ENCODE measurements at regions not wholly inside any gene's neighbourhood (a gene's known extent, or its start where the extent isn't known, plus 50 kb on each side); places are given as distances from the start of the nearest gene placed in this dataset.
"Not testable (repeated sequence)": the region's sequence is repeated elsewhere in the genome, so short reads cannot be mapped to it uniquely, and the experiment has no call there.

DNA sequence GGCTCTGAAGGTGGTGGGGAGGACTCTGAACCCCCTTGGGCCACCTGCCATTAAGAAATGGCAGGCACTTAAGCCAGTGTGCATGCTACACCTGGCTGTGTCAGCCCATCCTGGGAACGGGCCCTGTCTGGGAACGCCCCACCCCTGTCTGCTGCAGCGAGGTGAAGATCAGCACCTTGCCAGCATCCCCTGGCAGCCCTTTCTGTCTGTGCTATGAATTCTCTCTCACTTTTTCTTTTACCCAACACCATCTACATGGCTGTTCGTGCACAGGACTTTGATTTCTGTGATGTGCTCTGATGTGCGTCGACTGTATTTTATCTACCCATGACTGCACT is 452.9 kb upstream of the B3GAT1 start:
- DNase-seq = no peak

DNA sequence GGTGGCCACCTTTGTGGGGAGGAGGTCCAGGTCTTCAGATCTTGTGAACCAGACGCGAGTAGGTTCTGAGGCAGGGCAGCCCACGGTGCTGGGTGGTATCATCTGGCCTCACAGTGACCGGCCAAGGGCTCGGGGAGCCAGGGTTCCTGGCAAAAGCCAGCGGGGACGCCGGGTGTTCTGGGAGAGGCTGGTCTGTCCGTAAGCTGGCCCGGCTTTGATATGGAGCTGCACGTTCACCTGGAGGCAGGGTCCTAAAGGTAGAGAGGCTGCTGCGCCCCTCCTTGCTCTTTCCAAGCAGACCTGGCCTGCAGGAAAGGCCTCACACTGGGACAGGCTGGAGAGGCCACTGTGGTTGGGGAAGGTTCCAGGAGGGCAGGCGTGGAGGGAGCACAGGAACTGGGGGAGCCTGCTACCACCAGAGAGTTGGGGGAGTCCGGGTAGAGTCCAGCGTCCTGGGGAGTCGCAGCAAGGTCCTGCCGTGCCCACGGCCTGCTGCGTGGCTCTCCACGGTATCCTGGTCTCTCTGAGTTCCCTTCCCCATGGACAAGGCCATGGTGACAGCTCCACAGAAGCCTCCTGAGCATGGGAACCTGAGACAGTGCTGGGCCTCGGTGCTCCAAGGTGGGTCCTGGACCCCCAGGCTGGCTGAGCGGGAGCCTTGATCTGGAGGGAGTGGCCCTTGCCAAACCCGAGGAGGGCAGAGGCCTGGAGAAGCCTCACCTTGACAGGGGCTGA is 452.4 kb upstream of the B3GAT1 start:
- no peak for DNase-seq

DNA sequence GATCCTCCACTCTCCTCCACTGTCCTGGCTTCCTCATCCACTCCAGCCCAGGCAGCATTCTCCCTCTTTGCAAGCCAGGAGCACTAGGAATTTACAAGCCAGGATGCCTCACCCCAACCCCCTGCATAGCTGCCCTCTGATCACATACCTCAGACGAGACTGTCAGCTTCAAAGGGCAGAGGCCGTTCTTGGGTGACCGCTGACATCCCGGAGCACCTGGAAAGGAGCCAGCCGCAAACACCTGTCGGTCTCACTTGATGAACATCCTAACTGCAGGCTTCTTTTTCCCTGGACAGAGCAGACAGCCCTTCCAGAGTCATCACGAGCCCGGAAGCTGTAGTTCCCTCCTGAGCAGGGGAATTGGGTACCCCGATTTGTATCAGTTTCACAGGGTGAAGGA is 451.3 kb upstream of the B3GAT1 start:
- no peak for DNase-seq

DNA sequence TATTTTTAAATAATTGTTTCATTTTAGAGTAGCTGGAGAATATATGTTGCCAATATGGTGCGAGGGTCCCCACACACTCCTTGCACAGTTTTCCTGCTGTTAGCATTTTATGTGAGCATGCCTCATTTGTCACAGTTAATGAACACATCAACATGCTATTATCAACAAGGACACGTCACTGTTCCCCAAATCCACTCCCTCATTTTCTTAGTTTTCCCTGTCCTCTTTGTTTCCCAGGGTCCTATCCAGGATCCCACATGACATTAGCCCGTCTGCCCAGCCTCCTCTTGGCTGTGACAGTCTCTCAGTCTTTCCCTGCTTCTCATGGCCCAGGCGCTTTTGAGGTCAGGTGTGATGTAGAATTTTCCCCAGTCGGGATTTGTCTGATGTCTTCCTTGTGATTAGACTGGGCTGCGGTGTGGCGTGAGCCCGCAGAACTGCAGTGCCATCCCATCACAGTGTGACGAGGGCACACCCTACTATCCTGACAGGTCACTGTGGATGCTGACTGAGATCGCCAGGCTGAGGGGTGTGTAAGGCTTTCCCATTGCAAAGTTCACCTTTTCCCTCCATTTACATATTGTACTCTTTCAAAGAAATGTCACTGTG is 450.6 kb upstream of the B3GAT1 start:
- no peak for DNase-seq

DNA sequence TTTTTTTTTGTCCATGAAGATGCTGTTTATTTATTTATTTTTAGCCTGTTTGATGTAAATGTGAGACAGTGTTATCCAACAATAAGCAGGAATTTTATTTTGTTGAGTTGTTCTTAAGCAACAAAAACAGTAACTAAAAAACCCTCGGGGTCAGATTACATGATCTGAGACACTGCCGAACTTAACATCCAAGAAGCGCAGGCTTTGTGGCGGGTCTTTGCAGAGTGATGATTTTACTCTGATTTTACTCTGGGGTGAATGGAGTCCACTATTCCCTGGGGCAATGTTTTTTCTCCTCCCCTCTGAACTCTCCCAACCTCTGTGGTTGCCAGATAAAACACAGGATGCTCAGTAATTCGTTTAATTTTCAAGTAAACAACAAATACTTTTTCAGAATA is 450.1 kb upstream of the B3GAT1 start:
- no peak for DNase-seq

DNA sequence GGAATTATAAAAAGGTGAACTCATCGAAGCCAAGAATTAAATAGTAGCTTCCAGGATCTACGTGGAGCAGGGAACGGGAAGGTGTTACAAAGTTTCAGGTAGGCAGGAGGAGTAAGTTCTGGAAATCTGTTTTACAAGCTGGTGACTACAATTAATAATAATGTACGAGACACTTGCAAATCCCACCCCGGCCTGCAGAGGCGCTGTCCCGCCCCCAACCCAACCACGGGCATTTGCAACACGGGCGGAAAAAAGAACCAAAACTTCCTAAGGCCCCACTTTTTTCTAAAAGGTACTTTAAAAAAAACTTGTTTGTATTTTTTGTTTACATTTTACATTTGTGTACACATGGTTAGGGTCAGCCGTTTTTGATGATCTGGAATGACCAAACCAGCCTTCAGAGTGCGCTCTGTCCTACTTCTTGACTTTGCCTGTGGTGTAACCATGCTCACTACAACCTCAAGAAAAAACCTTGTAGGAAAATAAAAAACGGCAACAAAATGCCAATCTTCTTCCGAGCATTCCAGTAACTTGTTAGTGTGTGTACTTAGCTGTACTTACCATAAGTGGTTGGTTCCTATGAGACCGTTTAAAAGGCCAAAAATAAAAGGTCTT is 449.6 kb upstream of the B3GAT1 start:
- no peak for DNase-seq

DNA sequence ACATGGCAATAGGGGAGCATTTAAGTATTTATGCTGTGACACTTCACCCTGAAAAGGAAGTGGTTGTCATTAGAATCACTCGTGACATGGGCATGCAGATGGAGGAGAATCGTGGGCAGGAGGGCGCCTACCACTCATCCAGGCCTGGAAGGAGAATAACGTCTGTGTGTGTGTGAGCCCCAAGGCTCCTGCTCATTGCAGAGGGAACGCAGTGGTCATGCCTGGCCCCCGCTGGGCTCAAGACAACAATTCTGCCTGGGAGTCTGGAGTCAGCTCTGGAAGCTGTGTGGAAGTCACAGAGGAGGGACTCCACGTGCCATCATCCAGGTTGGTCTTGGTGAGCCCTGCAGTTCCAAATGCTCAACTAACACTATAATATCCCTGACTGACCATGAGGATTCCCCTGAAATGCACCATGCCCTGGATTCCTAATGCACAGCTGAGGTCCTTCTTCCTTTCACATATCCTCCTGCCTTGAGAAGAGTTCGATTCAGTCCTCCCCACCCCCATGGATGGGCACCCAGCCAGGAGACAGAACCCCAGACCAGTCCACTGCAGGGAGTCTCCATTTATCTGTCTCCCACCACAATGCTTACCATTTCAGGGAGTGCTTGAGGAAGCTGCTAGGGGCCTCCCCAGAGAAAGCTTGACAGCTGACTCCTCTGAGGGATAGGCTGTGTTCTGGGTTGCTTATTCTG is 446.9 kb upstream of the B3GAT1 start:
- no peak for DNase-seq

DNA sequence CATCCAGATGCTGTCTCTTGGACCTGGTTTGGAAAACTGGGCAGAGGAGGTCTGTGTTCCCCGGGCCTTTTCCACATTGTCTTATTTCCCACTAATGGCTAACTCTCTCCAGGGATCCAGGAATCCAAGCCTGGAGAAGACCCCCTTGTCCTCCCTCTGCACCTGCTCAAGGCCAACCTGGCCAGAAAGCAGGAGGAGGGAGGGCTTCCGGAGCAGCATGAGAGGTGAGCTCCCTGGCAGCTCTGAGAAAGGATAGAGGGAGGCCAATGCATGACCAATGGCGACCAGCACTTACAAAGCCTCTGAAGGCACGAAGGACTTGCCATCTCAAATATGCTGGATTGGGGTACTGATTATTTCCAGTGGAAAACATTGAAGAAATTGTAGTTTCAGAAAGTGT is 445.0 kb upstream of the B3GAT1 start:
- DNase-seq = no peak

DNA sequence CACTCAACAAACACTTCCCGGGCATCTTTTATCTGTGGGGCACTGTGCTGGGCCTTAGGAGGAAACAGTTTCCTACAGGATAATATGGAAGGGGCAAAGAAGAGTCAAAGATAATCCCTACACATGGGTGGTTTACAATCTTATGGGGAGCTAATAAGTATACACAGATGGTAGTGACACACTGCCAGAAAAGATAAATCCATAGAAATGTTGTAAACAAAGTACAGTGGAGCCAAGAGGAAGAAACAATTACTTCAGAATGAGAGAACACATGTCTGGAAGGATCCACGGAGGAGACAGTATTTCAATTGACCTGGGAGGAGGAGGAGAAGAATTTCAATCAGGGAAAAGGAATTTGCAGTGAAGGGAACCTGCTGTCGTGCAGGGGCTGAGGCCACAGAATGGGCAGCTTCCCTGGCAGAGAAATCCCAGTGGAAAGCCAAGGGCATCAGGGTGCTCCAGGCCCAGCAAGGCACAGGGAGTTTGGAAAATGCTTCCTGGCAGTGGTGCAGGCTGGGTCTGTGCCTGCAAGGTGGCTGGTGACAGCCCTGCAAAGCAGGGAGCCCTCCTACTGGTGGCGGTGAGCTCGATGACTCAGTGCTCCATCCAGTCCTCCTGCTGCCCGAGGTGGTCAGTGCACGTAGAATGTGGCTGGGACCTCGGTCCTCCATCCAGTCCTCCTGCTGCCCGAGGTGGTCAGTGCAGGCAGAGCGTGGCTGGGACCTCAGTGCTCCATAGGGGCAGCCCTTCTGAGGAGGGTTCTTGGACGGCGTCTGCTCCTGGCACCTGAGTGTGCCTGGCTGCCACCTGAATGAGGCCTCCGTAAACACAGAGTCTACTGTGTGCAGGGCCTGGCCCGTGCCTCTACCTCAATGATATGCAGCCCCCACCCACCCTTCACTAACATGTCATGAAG is 444.3 kb upstream of the B3GAT1 start:
- no peak for DNase-seq

DNA sequence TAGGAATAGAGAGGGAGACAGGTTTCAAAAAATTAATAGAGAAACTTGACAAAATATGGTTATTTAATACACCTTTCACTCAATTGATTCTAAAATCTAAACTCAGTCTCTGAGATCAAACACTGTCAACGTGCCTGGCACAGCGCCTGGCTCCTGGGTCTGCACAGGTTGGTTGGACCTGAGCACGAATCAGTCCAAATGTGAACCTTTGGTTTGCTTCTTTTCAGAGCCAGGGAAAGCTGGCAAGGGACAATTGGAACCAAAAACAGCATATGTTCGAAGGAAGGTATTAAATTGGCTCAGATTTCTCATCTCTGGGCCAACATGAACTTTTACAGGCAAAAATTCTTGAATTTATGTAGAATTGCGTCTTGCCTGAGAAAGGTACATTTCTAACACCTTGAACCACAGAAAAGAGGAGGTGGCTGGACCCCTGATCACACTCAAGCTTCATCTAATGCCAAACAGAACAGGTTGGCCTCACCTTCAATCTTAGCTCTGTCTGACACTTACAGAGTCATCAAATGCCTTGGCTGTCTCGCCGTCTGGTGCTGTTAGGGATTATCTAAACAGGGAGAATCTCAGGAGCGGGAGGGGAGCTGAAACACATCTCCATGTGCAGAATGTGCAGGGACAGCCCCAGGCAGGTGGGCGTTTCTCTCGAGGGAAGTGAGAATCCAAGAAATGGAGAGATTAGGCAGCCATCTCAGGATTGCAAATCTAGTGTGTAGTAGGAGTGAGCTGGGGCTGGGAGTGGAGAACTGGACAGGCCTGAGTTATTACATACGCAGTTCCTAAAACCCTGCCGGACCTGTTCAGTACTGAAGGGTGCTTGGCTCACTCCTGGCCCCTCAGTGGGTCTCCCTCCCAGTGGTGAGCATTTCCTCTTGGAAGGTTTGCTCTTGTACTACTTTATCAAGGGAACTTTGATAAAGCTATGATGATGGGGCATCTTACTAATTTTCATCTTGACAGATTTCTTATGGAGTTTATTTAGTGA is 442.2 kb upstream of the B3GAT1 start:
- no peak for DNase-seq

DNA sequence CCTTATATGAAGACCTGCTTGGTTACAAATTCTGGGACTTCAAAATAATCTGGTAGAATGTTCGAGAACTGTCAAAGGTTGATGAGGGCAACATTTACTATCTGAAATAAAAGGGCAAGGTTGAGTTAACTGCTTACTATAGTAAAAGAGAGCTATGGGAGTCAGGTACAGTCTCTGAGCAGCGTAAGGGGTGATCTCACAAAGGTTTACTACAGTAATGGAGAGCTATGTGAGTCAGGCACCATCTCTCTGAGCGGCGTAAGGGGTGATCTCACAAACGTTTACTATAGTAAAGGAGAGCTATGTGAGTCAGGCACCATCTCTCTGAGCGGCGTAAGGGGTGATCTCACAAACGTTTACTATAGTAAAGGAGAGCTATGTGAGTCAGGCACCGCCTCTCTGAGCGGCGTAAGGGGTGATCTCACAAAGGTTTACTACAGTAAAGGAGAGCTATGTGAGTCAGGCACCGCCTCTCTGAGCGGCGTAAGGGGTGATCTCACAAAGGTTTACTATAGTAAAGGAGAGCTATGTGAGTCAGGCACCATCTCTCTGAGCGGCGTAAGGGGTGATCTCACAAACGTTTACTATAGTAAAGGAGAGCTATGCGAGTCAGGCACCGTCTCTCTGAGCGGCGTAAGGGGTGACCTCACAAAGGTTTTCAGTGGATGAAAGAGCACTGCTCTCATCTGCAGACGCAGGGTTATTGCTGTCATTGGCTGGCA is 439.6 kb upstream of the B3GAT1 start:
- DNase-seq = not testable (repeated sequence)

DNA sequence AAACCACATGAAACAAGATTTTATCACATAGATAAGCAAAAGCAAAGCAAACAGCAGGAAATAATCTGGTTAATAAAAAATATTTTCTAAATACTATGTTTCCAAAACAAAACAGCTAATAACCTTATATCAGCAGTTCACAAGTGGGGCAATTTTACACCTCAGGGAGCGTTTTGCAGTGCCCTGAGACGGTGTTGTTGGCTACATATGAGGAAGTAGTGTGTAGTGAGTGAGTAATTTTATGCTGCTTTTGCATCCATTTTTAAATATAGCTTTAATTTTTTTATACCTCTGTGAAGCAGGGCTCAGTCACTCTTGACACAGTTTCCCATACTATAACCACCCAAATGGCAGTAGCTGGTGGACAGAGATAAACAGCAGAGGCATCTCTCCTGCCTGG is 438.5 kb upstream of the B3GAT1 start:
- no peak for DNase-seq

DNA sequence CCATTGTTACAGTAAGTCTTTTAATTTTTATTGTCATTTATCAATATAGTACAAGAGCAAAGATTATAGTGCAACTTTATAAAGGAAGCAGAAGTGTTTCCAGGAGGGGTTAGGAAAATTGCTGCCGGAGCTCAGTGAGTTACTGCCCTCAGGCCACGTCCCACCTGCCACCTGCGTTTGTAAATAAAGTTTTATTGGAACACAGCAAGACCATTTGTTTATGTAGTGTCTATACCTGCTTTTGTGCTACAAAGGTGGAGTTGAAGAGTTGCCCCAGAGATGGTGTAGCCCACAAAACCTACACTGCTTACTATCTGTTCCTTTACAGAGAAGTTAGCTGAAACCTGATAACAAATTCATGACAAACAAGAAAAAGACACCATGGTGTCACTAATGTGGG is 437.8 kb upstream of the B3GAT1 start:
- DNase-seq = no peak

DNA sequence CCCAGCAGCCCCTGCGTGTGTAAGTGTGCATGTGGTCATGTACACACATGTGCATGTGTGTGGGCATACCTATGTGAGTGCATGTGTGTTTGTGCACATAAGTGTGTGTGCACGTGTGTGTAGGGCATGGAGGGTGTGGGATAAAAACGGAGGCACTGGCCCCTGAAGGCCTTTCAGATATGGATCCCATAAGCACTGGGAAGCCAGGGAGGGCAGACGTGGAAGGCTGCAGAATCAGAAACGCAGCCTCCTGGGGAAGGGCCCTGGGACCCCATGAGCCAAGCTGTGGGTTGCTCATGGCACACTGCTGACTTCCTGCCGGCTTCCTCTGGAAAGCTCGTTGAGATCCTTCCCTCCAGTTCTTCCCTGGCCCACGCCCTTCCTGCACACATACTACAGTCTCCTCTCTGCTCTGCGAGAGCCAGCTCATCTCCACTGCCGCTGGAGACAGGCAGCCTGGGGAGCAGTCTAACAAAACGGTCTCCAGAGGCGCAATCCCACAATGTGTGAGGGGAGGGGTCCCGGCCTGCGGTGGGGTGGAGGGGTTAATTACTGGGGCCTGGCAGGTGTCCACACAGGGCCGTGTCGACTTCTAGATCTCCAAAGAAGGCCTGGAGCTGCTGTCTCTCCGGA is 435.2 kb upstream of the B3GAT1 start:
- DNase-seq = no peak

DNA sequence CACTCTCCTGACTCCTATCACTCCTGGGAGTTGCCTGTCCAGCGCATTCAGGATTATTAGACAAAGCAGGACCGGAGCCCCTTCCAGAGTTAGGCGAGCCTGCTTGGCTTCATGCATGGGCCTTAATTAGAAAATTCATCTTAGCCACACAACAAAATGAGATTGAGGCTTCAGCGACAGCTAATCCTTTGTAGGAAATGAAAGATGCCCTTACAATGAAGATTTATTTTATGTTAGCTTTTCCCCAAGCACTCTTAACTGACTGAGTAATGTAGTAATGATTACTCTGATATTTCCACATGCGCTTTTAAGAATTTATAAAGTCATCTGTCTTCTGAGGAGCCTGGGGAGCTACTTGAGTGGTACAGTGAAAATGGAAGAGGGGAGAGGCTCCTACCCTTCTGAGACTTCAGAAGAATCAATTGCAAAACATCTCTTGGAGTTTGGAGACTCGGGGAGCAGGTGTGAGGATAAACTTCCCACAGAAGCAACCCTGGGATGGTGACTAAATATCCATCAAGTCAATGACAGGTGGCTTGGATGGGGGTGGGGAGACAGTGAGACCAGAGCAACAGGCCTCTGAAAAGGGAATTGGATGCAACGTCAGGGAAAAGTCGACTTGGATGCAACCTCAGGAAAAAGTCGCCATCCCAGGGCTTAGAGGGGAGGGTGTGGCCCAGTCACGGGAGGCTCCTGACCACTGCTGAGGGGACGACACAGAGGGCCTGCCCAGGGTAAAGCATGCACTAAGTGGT is 434.5 kb upstream of the B3GAT1 start:
- DNase-seq = no peak

DNA sequence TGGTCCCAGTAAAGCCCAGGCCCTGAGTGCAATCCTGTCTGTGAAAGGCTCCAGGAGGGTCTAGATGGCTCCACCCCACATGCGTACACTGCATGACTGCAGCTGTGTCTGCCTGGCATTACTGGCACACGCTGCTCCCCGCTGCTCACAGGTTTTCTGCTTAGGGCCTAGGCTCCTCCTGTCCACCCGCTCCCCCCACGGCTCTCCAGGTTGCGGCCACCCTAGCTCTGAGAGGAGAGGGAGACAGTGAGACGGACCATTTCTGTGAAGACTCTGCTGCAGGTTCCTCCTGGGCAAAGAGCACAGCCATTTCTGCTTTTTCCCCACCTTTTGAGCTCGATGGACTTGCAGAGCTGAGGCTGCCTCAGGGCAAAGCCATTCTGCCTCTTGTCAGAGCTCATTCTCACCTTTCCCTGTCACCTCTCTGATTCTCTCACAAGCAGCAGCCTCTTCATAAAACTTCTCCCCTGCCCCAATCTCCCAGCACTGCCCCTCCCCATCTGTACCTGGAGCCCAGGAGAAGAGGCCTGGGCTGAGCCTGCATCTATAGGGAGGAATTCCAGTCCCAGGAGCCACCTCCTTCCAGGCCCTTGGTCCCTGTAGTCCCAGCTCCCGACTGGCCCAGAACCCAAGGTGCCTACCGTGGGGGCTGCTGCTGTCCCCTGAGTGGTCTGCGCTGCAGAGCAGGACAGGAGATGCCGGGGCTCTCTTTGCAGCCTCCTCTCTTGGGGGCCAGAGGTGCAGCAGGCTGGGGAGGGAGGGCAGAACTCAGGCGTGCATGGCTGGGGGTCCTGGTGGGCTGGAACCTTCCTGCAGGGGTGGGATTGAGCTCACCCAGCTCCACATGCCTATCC is 433.7 kb upstream of the B3GAT1 start:
- DNase-seq = no peak

DNA sequence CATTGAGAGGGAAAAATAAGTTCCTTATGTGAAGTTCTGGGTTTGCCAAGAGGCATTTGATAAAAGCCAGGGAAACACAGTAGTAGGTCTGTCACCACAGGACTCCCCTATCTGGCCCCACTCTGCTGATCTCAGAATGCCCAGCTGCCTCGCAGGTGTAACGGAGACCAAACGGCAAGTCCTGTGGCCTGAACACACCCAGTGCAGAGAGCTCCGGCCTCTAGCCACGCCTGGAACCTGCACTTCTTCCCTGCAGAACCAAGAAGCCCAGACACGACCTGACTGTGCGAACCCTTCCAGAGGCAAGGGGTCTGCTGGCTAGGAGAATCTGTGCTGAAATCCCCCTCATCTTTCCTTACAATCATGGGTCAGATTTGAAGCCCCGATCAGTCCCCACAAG is 432.8 kb upstream of the B3GAT1 start:
- no peak for DNase-seq

DNA sequence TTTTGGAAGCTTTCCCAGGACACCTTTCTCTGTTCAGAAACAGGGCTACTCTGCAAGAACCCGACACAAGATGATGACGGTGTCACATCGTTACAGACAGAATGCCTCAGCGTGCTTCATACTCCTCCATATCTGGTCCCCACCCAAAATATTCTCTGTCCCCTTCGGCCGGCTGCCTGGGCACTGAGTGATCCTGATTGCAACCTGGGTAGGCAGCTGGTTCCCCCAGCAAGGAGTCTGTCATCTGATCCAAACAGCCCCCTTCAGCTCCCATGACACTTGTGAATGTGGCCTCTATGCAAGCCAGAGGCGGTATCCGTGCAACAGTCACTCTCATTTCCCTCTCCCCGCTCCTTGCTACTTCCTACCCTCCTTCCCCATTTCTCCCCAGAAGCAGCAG is 431.7 kb upstream of the B3GAT1 start:
- no peak for DNase-seq

Data from suppressor macrophage (primary cell).